Lung (tissue), 11 donors: ENCODE measurements at regions not wholly inside any gene's neighbourhood (a gene's known extent, or its start where the extent isn't known, plus 50 kb on each side); places are given as distances from the start of the nearest gene placed in this dataset.

Experiments used
- ATAC-seq: fragments of 200-7000 bp; cut with Tn5 transposase; one replicate; pipeline ENCODE4 v1.9.1; 2020; ENCODE audit warnings: moderate number of reproducible peaks; ENCODE audit not compliant: insufficient read depth, low FRiP score
- DNase-seq, 3 donors: peaks; one replicate each; pipeline ENCODE4 v3.0.0-alpha.2; 2013 to 2017
- H3K27ac ChIP-seq, 2 donors: one replicate each; pipeline ENCODE4 v1.5.1; 2013; ENCODE audit warnings: mild to moderate bottlenecking in 2 of 2, moderate library complexity in 2 of 2, control low read depth in 1 of 2, inconsistent platforms in 1 of 2, low read depth in 1 of 2, low read length in 1 of 2
- H3K27me3 ChIP-seq, 3 donors: one replicate each; pipeline ENCODE4 v1.5.1; 2013; ENCODE audit warnings: low read length in 2 of 3; ENCODE audit not compliant: control insufficient read depth in 3 of 3, insufficient read depth in 3 of 3
- H3K36me3 ChIP-seq, 4 donors: one replicate each; pipeline ENCODE4 v1.5.1; 2013; ENCODE audit warnings: low read length in 4 of 4, mild to moderate bottlenecking in 1 of 4, moderate library complexity in 1 of 4; ENCODE audit not compliant: control insufficient read depth in 4 of 4, insufficient read depth in 4 of 4
- H3K4me1 ChIP-seq, 5 donors: one replicate each; pipeline ENCODE4 v1.5.1; 2013; ENCODE audit warnings: low read length in 5 of 5, mild to moderate bottlenecking in 2 of 5, moderate library complexity in 1 of 5; ENCODE audit not compliant: control insufficient read depth in 5 of 5, insufficient read depth in 5 of 5
- H3K4me3 ChIP-seq: one replicate; pipeline ENCODE4 v1.5.1; 2013; ENCODE audit warnings: mild to moderate bottlenecking, control low read depth, moderate library complexity
- H3K9ac ChIP-seq, 2 donors: one replicate each; pipeline ENCODE4 v1.5.1; 2013; ENCODE audit warnings: low read length in 2 of 2, control low read depth in 1 of 2; ENCODE audit not compliant: insufficient read depth in 1 of 2
- H3K9me3 ChIP-seq, 4 donors: one replicate each; pipeline ENCODE4 v1.5.1; 2013; ENCODE audit warnings: low read length in 3 of 4, mild to moderate bottlenecking in 1 of 4, moderate library complexity in 1 of 4; ENCODE audit not compliant: control insufficient read depth in 4 of 4, insufficient read depth in 3 of 4
- WGBS, 2 donors: extraction: QIAGEN DNeasy Blood & Tissue Kit; methylation state at CpG; one replicate each; pipeline ENCODE4 v1.1.7; 2013; 5-methylcytosine and 5-hydroxymethylcytosine counted together
- TF ChIP-seq, protein P1 (sequence below): IDR thresholded peaks from 2 replicates; pipeline ENCODE4 v1.5.1; 2012; ENCODE audit warnings: mild to moderate bottlenecking; ENCODE audit errors: control extremely low read depth, extremely low read depth
- donor health status: control.
- donor health status: control.
- donor health status: Bipolar disorder and iron deficiency.
- donor health status: healthy.
- donor health status: DM: yes; HTN: yes; CAD: no.

- H3K27me3 ChIP-seq = no peaks in the 10 kb centered on the region
- H3K27ac ChIP-seq = no peak overlapping the region
- TF ChIP-seq, protein P1, sequence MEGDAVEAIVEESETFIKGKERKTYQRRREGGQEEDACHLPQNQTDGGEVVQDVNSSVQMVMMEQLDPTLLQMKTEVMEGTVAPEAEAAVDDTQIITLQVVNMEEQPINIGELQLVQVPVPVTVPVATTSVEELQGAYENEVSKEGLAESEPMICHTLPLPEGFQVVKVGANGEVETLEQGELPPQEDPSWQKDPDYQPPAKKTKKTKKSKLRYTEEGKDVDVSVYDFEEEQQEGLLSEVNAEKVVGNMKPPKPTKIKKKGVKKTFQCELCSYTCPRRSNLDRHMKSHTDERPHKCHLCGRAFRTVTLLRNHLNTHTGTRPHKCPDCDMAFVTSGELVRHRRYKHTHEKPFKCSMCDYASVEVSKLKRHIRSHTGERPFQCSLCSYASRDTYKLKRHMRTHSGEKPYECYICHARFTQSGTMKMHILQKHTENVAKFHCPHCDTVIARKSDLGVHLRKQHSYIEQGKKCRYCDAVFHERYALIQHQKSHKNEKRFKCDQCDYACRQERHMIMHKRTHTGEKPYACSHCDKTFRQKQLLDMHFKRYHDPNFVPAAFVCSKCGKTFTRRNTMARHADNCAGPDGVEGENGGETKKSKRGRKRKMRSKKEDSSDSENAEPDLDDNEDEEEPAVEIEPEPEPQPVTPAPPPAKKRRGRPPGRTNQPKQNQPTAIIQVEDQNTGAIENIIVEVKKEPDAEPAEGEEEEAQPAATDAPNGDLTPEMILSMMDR = no peak
- H3K4me3 ChIP-seq = no peak overlapping the region
- no peaks in the 10 kb centered on the region for H3K36me3 ChIP-seq
- no peak overlapping the region for H3K9ac ChIP-seq
- no peaks in the 10 kb centered on the region for H3K9me3 ChIP-seq
- DNase-seq = no peak
- ATAC-seq = no peak
- no peaks in the 10 kb centered on the region for H3K4me1 ChIP-seq
Measured at GRCh38 chr15:46660096-46660842, 1025.4 kb downstream of the SQOR start.

GRCh38 chr15:46670258-46670657 lies 1035.4 kb downstream of the SQOR start:
- Histone ChIP-seq H3K27ac (no peak overlapping the region), H3K9ac (no peak overlapping the region), H3K27me3 (no peaks in the 10 kb centered on the region), H3K4me3 (no peak overlapping the region), H3K9me3 (no peaks in the 10 kb centered on the region), H3K36me3 (no peaks in the 10 kb centered on the region), H3K4me1 (peaks cover 0 to 13% (median 0%) of the 10 kb centered on the region in 5 donors)
- TF ChIP-seq, protein P1 = no peak
- DNase-seq = no peak
- ATAC-seq = no peak
- WGBS, 2 donors = 77 to 84% methylated on average over 2 of the region's 2 CpGs

DNA sequence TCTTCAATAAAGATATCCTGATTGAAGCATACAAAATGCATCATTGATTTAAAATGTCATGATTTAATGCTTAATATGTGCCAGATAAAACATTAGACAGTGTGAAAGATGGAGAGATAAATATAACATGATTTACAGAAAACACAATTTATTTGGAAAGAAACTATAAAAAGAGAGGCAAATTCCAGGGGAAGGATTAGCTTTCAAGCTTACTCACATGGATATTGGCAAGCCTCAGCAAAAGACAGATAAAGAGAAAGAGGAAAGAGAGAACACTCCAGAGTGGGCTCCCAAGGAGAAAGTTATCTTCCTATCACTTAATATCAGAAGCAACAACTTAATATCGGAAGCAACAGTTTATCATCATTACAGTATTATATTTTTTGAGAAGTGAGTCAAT lies 1036.5 kb downstream of the SQOR start:
- Histone ChIP-seq H3K36me3 (no peaks in the 10 kb centered on the region), H3K27ac (no peak overlapping the region), H3K9ac (no peak overlapping the region), H3K4me3 (no peak overlapping the region), H3K9me3 (no peaks in the 10 kb centered on the region), H3K27me3 (no peaks in the 10 kb centered on the region), H3K4me1 (peaks cover 0 to 13% (median 0%) of the 10 kb centered on the region in 5 donors)
- DNase-seq = peak in 1 of 3 donors; percentile 21
- WGBS, 2 donors = 75 to 78% methylated on average over 1 of the region's 1 CpG
- TF ChIP-seq, protein P1 = no peak
- ATAC-seq = no peak

- no peak overlapping the region for H3K9ac ChIP-seq
- TF ChIP-seq, protein P1 = no peak
- H3K9me3 ChIP-seq = no peaks in the 10 kb centered on the region
- H3K36me3 ChIP-seq = no peaks in the 10 kb centered on the region
- DNase-seq = no peak
- 46 to 52% methylated on average over 5 of the region's 5 CpGs for WGBS, 2 donors
- H3K4me1 ChIP-seq = peaks cover 0 to 9% (median 0%) of the 10 kb centered on the region in 5 donors
- no peak overlapping the region for H3K27ac ChIP-seq
- no peaks in the 10 kb centered on the region for H3K27me3 ChIP-seq
- H3K4me3 ChIP-seq = no peak overlapping the region
- no peak for ATAC-seq
Measured at GRCh38 chr15:46672041-46672440, 1037.2 kb downstream of the SQOR start.
